GM19035 (cell line): ENCODE measurements at regions not wholly inside any gene's neighbourhood (a gene's known extent, or its start where the extent isn't known, plus 50 kb on each side); places are given as distances from the start of the nearest gene placed in this dataset.
"Not testable (repeated sequence)": the region's sequence is repeated elsewhere in the genome, so short reads cannot be mapped to it uniquely, and the experiment has no call there.

Experiments
- ATAC-seq: cut with Tn5 transposase; IDR thresholded peaks from one replicate; pipeline ENCODE4 v1.9.1; 2021; ENCODE audit not compliant: unreplicated experiment

DNA sequence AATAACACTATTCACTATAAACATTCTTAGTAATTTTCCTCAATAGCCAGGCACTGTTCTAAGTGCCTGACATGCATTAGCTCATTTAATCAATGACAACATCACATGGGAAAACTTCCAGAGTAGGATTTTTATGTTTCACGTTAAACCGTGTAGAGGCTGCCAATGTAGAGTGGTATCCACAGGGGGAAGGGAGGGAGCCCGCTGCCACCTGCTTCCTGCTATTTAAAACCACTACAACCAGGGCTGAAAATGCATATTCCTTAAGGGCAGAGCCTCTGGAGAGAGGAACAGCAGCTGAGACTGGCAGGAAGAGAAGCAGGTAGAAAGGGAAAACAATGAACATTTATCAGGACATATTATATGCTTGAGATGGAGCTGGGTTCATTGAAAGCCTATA lies 684.3 kb upstream of the AUTS2 start:
- no peak for ATAC-seq

DNA sequence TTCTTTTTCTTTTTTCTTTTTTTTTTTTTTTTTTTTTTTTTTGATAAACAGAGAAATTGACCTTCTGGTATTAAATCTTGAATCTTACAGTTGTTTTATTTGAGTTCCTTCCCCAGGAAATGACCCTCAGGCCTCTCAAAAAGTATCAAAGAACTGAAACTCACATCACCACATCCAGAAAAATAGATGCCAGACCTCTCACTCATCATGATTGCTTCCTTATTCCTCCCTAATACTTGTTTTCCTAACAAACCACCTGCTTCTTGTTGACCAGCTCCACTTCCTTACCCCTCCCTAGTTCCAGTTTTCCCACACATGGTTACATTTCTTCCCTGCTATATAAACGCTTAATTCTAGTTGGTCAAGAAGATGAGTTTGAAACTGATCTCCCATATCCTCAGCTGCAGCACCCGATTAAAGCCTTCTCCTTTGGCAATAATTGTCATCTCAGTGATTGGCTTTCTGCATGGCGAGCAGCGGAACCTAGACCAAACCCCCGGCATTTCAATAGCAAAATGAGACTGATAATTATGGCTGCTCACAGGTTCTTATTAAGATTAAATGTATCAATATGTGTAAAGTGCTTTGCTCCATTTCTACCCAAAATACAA lies 681.1 kb upstream of the AUTS2 start:
- ATAC-seq: no peak

DNA sequence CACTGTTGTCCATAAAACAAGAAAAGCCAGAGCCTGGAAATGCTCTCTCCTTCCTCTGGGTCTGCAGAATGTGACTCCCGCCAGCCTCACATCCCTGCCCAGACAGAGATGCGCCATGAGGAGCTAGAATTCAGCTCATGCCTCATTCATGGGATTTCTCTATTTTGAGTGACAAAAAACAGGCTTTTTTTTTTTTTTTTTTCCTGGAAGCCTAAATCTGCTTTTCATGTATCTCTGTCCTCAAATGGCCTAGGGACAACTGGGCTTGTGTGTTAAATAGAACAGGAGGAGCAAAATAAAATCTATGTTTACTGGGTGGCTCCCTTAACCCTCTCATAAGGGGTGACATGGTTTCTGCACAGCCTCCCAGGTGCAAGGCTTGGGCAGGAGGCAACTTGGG lies 679.7 kb upstream of the AUTS2 start:
- ATAC-seq: no peak

DNA sequence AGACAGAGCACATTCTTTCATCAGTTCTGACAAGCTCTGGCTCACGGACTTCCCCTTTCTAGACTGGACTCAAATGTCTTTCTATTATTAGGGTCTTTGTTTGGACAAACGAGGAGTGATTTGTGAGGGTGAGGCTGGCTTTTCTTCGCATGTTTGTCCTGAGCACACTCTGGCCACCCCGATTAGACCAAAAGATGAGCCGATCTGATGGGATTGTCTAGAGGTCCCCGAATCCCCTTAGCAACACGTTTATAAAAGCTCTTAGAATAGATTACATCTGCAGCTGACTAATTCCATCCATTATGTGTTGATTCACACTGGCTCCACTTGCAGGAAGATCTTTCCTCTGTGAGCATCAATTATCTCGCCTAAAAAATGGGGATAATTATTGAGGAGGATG lies 675.4 kb upstream of the AUTS2 start:
- ATAC-seq: no peak

DNA sequence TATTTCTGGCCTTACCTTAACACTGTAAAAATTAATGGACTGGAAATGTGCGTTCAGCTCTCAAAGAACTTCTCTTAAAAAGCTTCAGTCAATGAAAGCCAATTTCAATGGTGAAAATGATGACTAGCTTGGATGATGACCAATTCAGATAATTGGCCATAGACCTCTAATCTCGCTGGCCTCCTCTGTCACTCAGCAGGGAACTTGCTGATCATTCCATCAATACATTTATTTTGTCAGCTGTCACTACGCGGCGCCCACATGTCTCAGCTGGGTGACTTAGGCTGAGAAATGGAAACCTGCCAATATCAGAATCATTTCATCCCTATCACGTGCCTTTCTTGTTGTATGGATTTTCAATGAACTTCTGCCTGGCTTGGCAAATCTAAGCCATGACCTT lies 673.0 kb upstream of the AUTS2 start:
- ATAC-seq: no peak

DNA sequence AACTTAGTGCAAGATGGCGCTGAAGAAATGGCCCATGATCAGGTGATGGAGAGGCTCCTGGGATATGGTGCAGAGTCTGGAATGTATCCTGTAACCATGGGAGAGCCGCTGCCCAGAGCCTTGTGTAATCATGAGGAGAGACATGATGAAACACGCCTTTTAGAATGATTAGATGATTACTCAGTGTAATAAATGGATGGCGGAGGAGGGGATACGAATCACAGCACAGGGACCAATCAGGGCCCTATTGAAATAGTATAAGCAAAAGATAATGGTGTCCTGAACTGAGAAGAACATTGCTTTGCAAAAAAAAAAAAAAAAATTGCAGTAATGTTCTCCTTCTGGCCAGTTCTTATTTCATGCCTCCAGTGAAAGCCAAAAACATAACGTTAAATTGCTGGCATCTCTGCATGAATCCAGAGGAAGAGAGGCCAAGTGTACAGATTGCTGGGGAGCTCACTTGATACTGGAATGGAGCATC lies 668.5 kb upstream of the AUTS2 start:
- ATAC-seq: no peak

DNA sequence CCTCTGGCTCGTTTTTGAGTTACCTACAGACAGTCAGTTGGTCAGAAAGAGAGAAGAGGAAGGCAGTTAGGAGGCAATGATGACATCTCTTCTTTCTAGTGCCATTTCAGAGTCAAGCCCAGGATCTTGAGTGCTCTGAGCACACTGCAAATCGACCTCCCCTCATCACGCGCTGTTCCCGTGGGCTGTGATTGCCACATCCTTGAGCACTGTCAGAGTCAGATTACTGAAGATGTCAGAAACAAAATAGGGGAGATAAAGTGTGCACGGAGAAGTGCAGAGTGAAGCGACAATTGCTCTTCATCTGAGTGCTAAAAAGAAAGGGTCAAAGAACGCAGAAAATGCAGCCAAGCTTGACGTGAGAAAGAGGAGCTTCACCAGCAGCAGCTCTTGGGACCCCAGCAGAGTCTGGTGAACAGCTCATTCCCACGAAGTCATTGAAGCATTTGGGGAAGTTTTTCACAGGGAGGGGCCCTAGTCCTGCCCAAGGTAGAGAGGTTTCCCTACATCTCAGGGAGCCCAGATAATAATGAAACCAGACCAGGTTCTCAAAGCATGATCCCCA lies 661.7 kb upstream of the AUTS2 start:
- ATAC-seq: no peak

DNA sequence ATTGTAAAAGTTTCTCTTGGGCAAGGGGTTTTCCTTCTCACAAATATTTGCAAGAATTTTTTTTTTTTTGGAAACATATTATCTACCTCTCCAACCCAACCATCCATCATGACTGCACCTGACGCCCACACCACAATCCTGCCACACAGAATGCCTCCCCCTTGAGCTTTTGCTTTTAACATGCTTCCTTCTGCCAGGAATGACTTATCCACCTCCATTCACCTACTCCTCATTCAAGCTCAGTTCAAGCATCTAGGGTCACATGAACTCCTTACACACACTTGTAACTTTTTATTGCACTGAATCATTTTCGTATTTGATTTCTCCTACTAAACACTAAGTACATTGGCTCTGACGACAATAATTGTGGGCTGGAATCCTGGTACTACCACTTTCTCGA lies 660.1 kb upstream of the AUTS2 start:
- no peak for ATAC-seq

DNA sequence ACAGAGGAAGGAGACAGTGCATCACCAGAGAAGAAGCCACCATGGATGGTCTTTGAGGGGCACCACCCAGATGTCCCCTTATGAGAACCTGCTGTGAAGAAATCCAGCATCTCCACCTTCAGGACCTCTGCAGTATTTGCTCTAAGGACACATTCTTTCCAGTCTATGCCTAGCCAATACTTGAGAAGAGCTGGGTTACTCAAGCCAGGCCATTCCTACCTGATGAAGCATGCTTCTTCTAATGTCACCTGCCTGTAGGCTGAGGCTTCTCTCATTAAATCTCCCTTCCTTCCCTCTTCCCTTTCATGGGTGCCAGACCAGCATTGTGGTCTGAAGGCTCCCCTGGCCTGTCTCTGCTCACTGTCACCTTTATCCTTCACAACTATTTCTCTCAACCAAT lies 654.5 kb upstream of the AUTS2 start:
- ATAC-seq: no peak

DNA sequence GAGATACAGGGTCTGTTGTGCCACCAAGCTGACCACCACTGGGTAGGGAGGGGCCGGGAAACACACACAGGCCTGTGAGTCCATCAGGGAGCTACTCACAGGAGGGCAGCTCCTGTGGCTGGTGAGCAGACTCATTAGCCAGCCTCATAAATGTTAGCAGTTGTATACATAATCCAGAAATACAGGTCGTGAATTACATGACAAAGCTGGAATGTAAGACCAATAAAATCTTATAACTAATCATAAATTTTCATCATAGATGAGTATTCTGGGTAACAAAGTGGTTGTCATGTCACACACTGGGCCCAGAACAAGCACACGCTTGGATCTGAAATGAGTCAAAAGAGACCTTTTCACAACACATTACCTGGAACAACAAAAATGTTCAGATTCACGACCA lies 642.6 kb upstream of the AUTS2 start:
- ATAC-seq: no peak

DNA sequence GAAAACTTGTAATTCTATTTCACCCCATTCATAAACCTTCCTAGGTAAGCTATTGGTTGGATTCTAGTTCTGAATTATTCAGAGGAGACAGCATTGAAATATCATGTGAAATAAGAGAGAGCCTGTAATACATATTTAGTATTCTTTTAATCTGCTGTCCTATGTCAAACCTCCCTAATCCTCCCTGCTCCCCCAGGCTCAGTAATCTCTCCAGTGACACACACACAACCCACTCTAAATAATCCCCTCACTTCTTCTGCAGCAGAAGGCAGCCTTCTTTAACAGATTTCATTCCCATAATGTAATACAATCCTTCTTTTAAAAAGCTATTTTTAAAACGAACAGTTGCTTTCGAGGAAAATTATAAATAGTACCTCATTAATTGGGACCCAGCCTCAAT lies 639.7 kb upstream of the AUTS2 start:
- ATAC-seq: no peak

DNA sequence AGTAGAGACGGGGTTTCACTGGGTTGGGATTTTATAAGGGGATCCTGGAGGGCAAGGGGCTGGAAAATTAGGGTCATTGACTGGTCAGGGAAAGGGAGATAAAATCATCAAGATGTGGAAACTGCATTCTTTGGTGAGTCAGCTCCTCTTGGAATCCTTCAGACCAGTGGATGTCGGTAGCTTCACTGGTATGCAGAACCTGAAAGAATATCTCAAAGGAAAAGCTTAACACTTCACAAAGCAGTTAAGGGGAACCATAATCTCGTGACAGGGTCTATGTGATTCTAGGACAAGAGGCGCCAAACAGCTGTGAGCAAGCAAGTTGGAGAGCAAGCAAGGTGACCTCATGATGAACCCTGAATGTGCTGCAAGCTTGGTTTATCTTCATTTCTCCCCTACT lies 634.7 kb upstream of the AUTS2 start:
- no peak for ATAC-seq

DNA sequence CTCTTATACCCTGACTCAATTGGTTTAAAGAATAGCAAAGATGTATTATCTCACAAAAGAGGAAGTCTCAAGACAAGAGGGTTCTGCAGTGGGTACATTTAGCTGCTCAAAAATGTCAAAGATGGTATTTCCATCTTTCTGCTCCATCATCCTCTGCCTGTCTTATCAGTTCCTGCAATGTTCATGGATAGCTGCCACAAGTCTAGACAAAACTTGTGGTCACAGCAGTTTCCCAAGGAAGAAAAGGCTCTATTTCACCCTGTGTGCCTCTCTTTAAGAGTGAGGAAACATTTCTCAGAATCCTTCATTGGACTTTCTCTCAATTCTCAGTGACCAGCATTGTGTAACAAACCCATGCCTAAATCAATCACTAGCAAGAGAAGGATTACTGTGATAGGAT lies 634.2 kb upstream of the AUTS2 start:
- no peak for ATAC-seq

DNA sequence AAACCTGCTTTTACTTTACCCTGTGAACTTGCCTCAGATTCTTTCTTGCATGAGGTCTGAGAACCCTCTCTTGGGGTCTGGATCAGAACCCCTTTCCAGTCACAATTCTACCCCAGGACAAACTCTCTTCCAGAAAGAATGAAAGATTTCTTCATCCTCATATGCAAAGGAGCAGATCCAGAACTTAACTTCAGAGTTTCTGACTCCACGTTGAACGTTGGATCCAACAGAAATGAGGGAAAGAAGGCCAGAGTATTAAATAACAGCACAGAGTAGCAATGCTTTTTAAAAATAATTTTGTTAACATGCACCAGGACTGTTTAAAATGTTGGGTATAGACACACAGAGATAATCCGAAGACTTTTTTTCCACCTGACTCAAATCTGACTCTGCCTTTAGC lies 632.9 kb upstream of the AUTS2 start:
- no peak for ATAC-seq

DNA sequence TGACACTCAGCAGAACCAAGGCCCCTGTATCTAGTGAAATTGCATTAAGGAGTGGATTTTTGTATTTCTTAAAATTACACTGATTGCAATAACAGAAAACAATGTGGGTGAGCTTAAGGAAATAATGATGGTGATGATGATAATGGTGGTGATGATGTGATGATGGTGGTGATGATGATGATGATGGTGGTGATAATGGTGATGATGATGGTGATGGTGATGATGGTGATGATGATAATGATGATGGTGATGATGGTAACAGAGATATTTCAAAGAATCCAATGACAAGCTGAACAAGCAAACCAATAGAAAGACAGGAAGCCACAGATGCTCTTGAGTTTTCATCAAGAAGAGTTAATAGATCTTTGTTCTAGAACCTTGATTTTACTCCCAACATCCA lies 630.7 kb upstream of the AUTS2 start:
- no peak for ATAC-seq

DNA sequence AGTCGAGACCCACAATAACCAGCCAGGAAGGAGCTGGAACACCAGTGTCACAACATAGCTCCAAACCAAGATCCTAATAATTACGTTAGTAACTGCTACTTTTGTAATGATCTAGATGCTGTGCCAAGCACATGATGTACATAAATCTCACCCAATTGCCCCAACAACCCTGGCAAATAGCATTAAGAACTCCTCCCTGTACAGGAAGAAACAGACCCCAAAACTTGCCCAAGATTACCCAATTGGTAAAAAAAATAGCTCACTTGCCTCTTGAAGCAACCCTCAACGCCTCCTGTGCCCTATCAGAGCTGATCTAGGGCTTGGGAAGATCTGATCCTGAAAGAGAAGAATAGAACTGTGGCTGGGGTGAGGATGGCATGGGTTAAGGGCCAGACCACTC lies 628.7 kb upstream of the AUTS2 start:
- no peak for ATAC-seq

DNA sequence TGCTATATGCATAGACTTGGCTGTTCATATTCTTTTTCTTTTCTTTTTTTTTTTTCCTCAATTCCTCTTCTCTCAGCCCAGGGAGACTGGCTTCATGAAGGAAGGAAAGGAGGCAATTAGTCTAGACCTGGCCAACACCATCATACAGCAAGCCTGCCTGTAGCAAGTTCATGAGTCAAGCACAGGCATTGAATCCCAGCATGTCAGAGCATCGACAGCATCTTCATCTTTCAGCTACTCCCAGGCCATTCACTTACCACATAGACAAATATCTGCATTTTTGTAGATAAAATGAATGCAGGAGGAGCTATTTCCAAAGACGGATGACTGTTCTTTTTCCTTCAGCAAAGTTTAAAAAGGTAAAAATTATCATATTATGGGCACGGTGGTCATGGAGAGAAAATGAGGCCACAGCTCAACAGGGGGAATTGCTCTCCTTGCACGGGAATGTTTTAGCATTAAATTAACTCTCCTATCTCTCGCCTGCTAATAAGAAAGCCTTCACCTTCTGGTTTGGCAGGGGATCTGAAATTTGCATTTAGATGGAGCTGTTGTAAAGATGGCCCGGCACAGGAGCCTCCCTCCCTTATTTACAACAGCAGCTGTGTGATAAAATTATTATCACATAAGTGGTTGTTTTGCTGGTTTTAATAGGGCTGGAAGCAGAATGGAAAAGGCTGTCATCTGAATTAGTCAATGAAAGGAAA lies 626.5 kb upstream of the AUTS2 start:
- ATAC-seq: no peak

DNA sequence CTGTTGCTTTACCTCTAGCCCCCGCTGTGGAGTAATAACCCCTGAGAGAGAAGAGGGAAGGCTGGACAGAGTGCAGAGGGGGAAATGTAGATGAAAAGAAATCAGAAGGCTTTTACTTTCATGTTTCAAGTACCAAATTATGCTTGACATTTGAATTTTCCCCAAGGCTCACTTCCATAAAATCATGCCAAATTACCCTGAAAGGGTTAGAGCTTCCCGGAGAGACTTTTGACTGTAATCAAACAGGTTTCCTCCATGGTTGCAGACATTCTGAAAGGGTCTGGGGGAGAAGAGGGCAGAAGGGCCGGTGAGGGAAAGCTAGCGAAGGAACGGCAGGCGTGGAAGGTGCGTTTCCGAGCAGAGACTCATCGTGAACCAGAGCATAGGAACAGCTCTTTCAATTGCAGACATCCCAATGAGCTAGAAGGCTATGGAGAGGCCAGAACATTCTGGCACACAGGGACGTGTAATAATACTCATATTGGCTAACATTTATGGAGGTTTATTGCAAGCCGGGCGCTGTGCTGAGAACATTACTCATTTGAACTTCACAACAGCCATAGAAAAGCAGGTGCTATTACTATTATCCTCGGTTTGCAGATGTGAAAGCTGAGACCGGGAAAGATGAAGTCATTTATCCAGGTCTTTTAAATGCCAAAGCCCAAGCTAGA lies 620.8 kb upstream of the AUTS2 start:
- ATAC-seq: no peak

DNA sequence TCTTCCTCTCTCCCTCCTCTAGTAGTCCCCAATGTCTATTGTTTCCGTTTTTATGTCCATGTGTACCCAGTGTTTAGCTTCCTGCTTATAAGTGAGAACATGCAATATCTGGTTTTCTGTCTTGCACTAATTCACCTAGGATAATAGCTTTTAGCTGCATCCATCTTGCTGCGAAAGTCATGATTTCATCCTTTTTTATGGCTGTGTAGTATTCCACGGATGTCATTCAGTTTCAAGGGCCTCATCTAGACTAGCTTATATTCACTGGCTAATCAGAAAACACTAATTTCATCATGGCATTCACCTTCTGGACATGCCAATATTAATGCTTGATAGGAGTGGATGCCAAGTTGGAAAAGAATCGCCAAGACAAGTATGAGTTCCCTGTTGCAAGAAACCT lies 619.6 kb upstream of the AUTS2 start:
- ATAC-seq: no peak

DNA sequence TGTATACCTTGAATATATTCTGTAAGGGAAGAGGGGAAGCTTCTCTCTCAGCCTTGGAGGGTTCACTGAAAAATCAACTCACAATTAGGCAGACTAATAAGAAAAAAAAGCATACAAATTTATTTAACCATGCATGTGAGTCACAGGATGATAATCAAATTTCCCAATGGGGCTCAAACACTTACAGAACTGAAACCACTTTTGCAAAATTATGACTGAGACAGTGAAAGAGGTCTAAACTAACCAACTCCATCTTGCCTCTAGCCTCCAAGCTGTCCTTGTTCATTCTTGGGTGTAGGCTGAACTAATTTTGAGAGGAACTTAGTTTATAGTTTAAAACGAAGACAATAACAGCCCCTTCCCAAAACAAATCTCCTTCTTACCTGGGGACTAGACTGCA lies 618.3 kb upstream of the AUTS2 start:
- ATAC-seq: no peak

DNA sequence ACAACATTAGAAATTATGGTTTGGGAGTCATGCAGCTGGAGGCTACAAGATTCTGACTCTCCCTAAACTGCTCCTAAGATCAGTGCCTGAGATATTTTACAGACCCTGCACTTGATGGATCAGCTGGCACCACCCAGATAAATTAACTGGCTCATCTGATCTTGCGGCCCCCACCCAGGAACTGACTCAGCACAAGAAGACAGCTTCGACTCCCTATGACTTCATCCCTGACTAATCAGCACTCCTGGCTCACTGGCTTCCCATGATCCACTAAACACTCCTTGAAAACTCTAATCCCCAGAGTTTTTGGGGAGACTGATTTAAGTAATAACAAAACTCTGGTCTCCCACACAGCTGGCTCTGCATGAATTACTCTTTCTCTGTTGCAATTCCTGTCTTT lies 617.8 kb upstream of the AUTS2 start:
- ATAC-seq: not testable (repeated sequence)

DNA sequence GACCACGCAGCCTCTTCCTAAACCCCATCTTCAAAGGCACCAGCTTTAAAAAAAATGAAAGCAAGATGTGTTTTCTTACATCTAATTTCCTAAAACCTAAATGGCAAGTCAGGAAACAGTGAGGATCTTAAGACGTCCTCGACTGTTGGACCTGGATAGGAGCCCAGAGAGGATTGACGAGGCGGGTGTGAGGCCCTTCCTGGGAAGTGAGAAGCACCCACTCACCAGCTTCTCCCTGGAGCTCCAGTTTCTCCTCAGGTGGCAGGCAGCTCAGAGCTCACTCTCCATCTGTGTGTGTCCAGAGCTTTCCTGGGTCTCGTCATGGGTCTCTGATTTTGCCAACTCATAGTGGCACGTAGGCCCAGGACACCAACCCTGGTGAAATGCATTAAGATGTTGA lies 614.0 kb upstream of the AUTS2 start:
- ATAC-seq: no peak
